Tibial nerve (tissue), 4 donors: ENCODE measurements at regions not wholly inside any gene's neighbourhood (a gene's known extent, or its start where the extent isn't known, plus 50 kb on each side); places are given as distances from the start of the nearest gene placed in this dataset.

Experiments
- EP300 ChIP-seq, 2 donors: sonication (generic); formaldehyde crosslinking; IDR thresholded peaks; one replicate each; pipeline ENCODE4 v1.6.1; 2017; ENCODE audit warnings: antibody characterized with exemption in 2 of 2, mild to moderate bottlenecking in 1 of 2
- POLR2A ChIP-seq, 2 donors: fragments of 450-650 bp; IDR thresholded peaks; one replicate each; pipeline ENCODE4 v1.6.1; 2017; ENCODE audit warnings: antibody characterized with exemption in 2 of 2, mild to moderate bottlenecking in 2 of 2, moderate library complexity in 2 of 2
- TF ChIP-seq, protein P1 (sequence below), 5 experiments: fragments of 200-600 bp in 3 of 5; fragments of 450-650 bp in 2 of 5; sonication (generic) in 3 of 5; IDR thresholded peaks; one replicate each; pipeline ENCODE4 v1.5.1; 2016 to 2019; ENCODE audit warnings: antibody characterized with exemption in 5 of 5, mild to moderate bottlenecking in 3 of 5, moderate library complexity in 2 of 5

DNA sequence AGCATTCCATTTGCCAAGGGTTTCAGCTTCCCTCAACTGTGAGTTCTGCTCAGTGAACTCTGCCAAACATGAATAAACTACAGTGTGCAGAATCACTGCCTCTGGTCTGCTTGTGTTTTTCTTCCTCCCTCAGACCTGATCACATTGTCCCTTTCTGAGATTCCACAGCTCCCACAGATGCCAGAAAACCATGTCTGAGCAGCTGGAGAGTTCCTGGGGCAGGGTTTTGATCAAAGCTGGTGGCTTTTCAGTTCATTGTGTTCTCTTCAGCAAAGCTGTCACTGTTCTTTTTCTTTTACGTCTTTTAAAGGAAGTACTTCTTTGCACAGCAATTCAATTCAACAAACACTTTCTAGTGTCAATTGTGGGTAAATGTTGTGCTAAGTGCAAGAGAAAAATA lies 555.8 kb downstream of the RBFOX1 start:
- TF ChIP-seq, protein P1, sequence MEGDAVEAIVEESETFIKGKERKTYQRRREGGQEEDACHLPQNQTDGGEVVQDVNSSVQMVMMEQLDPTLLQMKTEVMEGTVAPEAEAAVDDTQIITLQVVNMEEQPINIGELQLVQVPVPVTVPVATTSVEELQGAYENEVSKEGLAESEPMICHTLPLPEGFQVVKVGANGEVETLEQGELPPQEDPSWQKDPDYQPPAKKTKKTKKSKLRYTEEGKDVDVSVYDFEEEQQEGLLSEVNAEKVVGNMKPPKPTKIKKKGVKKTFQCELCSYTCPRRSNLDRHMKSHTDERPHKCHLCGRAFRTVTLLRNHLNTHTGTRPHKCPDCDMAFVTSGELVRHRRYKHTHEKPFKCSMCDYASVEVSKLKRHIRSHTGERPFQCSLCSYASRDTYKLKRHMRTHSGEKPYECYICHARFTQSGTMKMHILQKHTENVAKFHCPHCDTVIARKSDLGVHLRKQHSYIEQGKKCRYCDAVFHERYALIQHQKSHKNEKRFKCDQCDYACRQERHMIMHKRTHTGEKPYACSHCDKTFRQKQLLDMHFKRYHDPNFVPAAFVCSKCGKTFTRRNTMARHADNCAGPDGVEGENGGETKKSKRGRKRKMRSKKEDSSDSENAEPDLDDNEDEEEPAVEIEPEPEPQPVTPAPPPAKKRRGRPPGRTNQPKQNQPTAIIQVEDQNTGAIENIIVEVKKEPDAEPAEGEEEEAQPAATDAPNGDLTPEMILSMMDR (IDR thresholded peaks at IDR 0.05) = no peak
- TF ChIP-seq POLR2A (IDR thresholded peaks at IDR 0.05) (no peak), EP300 (IDR thresholded peaks at IDR 0.05) (no peak)
